Coronary artery (tissue), 2 donors: ENCODE measurements at regions not wholly inside any gene's neighbourhood (a gene's known extent, or its start where the extent isn't known, plus 50 kb on each side); places are given as distances from the start of the nearest gene placed in this dataset.

Source experiments
- DNase-seq: peaks from one replicate; pipeline ENCODE4 v3.0.0-alpha.2; 2017; ENCODE audit warnings: low spot score
- H3K27ac ChIP-seq, 2 donors: fragments of 200-600 bp; sonication (generic); one replicate each; pipeline ENCODE4 v1.5.1; 2016 to 2019
- H3K4me3 ChIP-seq: fragments of 200-600 bp; sonication (generic); 2 replicates; pipeline ENCODE4 v1.5.1; 2016; ENCODE audit warnings: mild to moderate bottlenecking, moderate library complexity
- CTCF ChIP-seq: fragments of 200-600 bp; sonication (generic); IDR thresholded peaks from one replicate; pipeline ENCODE4 v1.5.1; 2019; ENCODE audit warnings: antibody characterized with exemption

DNA sequence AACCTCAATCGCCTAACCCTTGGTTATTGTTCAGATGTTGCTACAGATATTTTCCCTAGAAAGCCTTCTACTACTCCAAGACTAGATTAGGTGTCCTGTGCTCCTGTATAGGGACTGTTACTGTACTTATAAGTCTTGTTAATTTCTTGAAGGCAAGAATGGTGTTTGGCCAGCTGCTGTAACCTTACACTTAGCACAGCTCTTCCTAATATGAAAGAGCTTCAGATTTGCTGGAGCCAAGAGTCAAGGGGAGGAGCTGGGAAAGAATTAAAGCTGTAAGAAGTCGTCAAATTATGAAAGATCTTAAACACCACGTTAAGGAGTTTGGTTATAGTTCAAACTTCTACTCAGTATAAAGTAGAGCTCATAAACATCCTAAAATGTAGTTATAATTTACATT lies 245.9 kb upstream of the TLL1 start:
- TF ChIP-seq CTCF: no peak
- no peak for DNase-seq
- H3K4me3 ChIP-seq: peak overlapping the region; percentile 11
- H3K27ac ChIP-seq: no peak overlapping the region

- no peak overlapping the region for H3K27ac ChIP-seq
- TF ChIP-seq CTCF: no peak
- no peak for DNase-seq
- peak overlapping the region; percentile 11 for H3K4me3 ChIP-seq
Observed at GRCh38 chr4:165627548-165627947, 245.5 kb upstream of the TLL1 start.

GRCh38 chr4:165628572-165628971 lies 244.5 kb upstream of the TLL1 start:
- no peak overlapping the region for H3K4me3 ChIP-seq
- no peak for TF ChIP-seq CTCF
- no peak overlapping the region for H3K27ac ChIP-seq
- no peak for DNase-seq

GRCh38 chr4:165630671-165631070 lies 242.4 kb upstream of the TLL1 start:
- no peak for DNase-seq
- H3K4me3 ChIP-seq: no peak overlapping the region
- no peak for TF ChIP-seq CTCF
- H3K27ac ChIP-seq: no peak overlapping the region

DNA sequence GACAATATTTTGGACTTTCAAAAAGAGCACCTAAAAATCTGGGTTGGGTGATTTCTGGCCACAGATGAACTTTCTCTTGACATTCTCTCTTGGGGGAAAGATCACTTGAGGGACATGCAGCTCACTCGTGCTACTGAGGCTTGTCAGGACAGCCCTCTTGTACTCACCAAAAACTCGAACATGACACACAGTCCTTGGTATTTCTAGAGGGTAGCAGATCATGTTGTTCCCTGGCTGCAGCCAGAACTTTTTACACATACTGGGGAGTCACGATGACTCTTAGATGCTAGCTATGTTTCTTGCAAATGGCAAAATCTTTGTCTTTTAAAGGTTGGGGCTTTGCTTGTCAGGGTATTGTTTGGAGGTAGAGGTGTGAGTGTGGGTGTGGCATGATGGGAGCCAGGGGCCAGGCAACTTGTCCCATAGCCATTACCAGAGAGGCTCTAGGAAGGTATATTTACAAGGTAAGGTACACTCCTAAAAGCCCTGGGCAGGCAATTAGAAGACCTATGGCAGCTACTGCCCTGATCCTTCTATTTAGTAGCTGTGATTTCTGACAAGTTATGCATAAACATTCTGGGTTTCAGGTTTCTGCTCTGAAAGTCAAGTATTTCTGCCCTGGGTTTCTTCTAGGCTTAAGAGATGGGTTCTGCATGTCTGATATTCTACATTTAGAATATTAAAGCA lies 241.7 kb upstream of the TLL1 start:
- TF ChIP-seq CTCF: no peak
- no peak overlapping the region for H3K27ac ChIP-seq
- no peak for DNase-seq
- no peak overlapping the region for H3K4me3 ChIP-seq

- DNase-seq: no peak
- no peak for TF ChIP-seq CTCF
- no peak overlapping the region for H3K27ac ChIP-seq
- no peak overlapping the region for H3K4me3 ChIP-seq
Observed at GRCh38 chr4:165631912-165632311, 241.1 kb upstream of the TLL1 start.

DNA sequence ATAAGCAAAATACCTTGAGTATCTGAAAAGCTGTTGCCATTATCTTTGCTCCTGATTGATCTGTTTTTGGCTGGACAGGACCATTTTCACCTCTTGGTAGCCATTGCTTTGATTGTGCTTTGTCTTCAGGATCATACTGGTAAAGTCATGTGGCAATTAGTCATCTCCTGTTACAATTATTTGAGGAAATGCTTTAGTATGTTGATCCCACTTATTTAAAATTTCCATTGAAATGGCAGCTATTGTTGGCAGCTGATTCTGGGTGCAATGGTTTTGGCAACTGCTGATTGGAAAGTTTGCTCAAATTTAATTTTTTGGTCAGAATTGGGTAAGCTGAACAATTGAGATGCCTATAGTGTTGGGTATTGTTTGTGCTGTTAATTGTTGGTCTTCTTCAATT lies 238.3 kb upstream of the TLL1 start:
- Histone ChIP-seq H3K27ac (no peak overlapping the region), H3K4me3 (no peak overlapping the region)
- DNase-seq: no peak
- no peak for TF ChIP-seq CTCF
